NCI-H2171 (cell line): ENCODE measurements at regions not wholly inside any gene's neighbourhood (a gene's known extent, or its start where the extent isn't known, plus 50 kb on each side); places are given as distances from the start of the nearest gene placed in this dataset.
A peak's percentile ranks its signal among the peaks of the same experiment; 100 is the strongest.
"Not testable (repeated sequence)": the region's sequence is repeated elsewhere in the genome, so short reads cannot be mapped to it uniquely, and the experiment has no call there.

Experiments used
- DNase-seq: peaks from one replicate; lab custom pipeline; 2025; lab: John Stamatoyannopoulos, UW

GRCh38 chr6:92147246-92147645 lies 1272.1 kb downstream of the EPHA7 start:
- no peak for DNase-seq

GRCh38 chr6:92139601-92140000 lies 1279.8 kb downstream of the EPHA7 start:
- no peak for DNase-seq

GRCh38 chr6:92132957-92133356 lies 1286.4 kb downstream of the EPHA7 start:
- no peak for DNase-seq

GRCh38 chr6:92132457-92132856 lies 1286.9 kb downstream of the EPHA7 start:
- no peak for DNase-seq

- DNase-seq, result no peak
These were observed 1288.4 kb downstream of the EPHA7 start for GRCh38 chr6:92130944-92131343.

GRCh38 chr6:92126983-92127382 lies 1292.4 kb downstream of the EPHA7 start:
- DNase-seq, result no peak

- no peak for DNase-seq
These were observed 1293.3 kb downstream of the EPHA7 start for GRCh38 chr6:92126088-92126487.

- DNase-seq, result no peak
These were observed 1293.7 kb downstream of the EPHA7 start for GRCh38 chr6:92125681-92126080.

- DNase-seq, result no peak
These were observed 1295.1 kb downstream of the EPHA7 start for GRCh38 chr6:92124200-92124651.

- no peak for DNase-seq
These were observed 1296.6 kb downstream of the EPHA7 start for GRCh38 chr6:92122746-92123145.

GRCh38 chr6:92121228-92121627 lies 1298.1 kb downstream of the EPHA7 start:
- DNase-seq, result no peak

- no peak for DNase-seq
These were observed 1301.6 kb downstream of the EPHA7 start for GRCh38 chr6:92117800-92118199.

- DNase-seq, result no peak
These were observed 1304.6 kb downstream of the EPHA7 start for GRCh38 chr6:92114797-92115196.

- DNase-seq, result peak; percentile 33
These were observed 1305.2 kb downstream of the EPHA7 start for GRCh38 chr6:92114091-92114675.

GRCh38 chr6:92111386-92111785 lies 1308.0 kb downstream of the EPHA7 start:
- no peak for DNase-seq

- DNase-seq, result no peak
These were observed 1309.0 kb downstream of the EPHA7 start for GRCh38 chr6:92110403-92110802.

- DNase-seq, result no peak
These were observed 1309.4 kb downstream of the EPHA7 start for GRCh38 chr6:92109956-92110355.

- no peak for DNase-seq
These were observed 1310.1 kb downstream of the EPHA7 start for GRCh38 chr6:92109256-92109655.

- no peak for DNase-seq
These were observed 1332.6 kb downstream of the EPHA7 start for GRCh38 chr6:92086750-92087149.

- not testable (repeated sequence) for DNase-seq
These were observed 1335.4 kb downstream of the EPHA7 start for GRCh38 chr6:92083914-92084313.

- no peak for DNase-seq
These were observed 1347.0 kb downstream of the EPHA7 start for GRCh38 chr6:92072387-92072786.

GRCh38 chr6:92069781-92070180 lies 1349.6 kb downstream of the EPHA7 start:
- DNase-seq, result no peak

- DNase-seq, result no peak
These were observed 1366.8 kb downstream of the EPHA7 start for GRCh38 chr6:92052513-92052912.

- no peak for DNase-seq
These were observed 1369.1 kb downstream of the EPHA7 start for GRCh38 chr6:92050216-92050615.

GRCh38 chr6:92047860-92048259 lies 1371.5 kb downstream of the EPHA7 start:
- DNase-seq, result no peak
